ENCODE measurements at regions not wholly inside any gene's neighbourhood (a gene's known extent, or its start where the extent isn't known, plus 50 kb on each side); places are given as distances from the start of the nearest gene placed in this dataset.

GRCh38 chr5:124839371-124839998, 93.0 kb upstream of the ZNF608 start:
- H3K27me3 ChIP-seq, result no peaks in the 10 kb centered on the region
- H3K36me3 ChIP-seq, result no peaks in the 10 kb centered on the region
- H3K4me1 ChIP-seq, result peaks cover 0 to 6% of the 10 kb centered on the region in 2 donors
- no peaks in the 10 kb centered on the region for H3K9me3 ChIP-seq
- DNase-seq, result no peak
- intact Hi-C loops (cut with DNase I; ENCODE audit: low total_unique reads), result no loop called here
- TF ChIP-seq POLR2A (IDR thresholded peaks at IDR 0.05), result no peak
- TF ChIP-seq CTCF (IDR thresholded peaks at IDR 0.05), result no peak
- no peak overlapping the region for H3K27ac ChIP-seq
- no peak overlapping the region for H3K4me3 ChIP-seq

- H3K27ac ChIP-seq, result no peak overlapping the region
- H3K27me3 ChIP-seq, result no peaks in the 10 kb centered on the region
- intact Hi-C loops (cut with DNase I; ENCODE audit: low total_unique reads), result no loop called here
These were observed 95.6 kb upstream of the ZNF608 start for GRCh38 chr5:124841829-124842712.

DNA sequence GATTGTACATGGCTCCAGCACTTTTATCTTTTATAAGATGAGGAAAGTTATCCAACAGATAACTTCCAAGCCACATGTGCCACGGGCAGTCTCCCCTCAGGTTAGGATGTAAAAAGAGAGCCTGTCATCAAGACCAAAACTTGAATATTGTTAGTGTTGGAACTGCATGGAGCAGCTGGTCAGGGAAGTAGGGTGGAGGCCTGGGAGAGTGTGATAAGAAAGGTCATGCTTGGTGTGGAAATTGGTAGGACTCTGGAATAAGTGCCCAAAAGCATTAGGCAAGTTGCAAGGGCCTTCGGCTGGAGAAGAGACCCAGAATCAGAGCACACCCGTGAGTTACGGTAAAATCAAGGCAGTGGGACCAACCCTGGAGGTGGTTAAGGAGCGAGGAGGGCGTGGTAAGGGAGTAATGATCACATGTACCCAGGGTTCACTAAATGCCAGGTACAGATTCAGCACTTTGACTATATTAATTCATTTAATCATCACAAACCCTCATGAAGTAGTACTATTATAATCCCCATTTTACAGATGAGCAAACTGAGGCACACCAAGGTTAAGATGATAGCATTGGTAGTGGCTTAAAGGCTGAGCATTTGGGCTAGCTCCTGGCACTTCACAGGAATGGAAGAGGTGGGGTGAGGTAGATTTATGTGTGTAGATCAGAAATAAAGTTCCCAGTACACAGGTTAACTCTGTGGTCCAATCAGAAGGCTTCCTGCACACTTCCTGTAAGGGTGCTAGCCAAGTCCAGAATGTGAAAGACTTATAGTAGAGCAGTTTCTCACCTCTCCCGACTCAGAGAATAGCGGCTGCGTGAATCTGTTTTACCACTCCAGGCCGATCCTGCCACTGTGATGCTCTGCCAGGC, 96.5 kb upstream of the ZNF608 start:
- intact Hi-C loops (cut with DNase I; ENCODE audit: low total_unique reads), result no loop called here
- TF ChIP-seq CTCF (IDR thresholded peaks at IDR 0.05), result no peak
- no peak for TF ChIP-seq POLR2A (IDR thresholded peaks at IDR 0.05)
- no peaks in the 10 kb centered on the region for H3K27me3 ChIP-seq

More at GRCh38 chr5:124841829-124842712, 95.6 kb upstream of the ZNF608 start:
- TF ChIP-seq POLR2A (IDR thresholded peaks at IDR 0.05) (no peak), CTCF (IDR thresholded peaks at IDR 0.05) (no peak)
- H3K36me3 ChIP-seq, result no peaks in the 10 kb centered on the region
- H3K4me1 ChIP-seq, result peaks cover 0 to 6% of the 10 kb centered on the region in 2 donors
- no peaks in the 10 kb centered on the region for H3K9me3 ChIP-seq
- no peak overlapping the region for H3K4me3 ChIP-seq
- no peak for DNase-seq

GRCh38 chr5:124843596-124843899, 97.1 kb upstream of the ZNF608 start:
- Histone ChIP-seq H3K27me3 (no peaks in the 10 kb centered on the region), H3K27ac (no peak overlapping the region), H3K4me3 (no peak overlapping the region), H3K36me3 (no peaks in the 10 kb centered on the region), H3K4me1 (peaks cover 0 to 6% of the 10 kb centered on the region in 2 donors), H3K9me3 (no peaks in the 10 kb centered on the region)
- intact Hi-C loops (cut with DNase I; ENCODE audit: low total_unique reads), result no loop called here
- TF ChIP-seq POLR2A (IDR thresholded peaks at IDR 0.05) (no peak), CTCF (IDR thresholded peaks at IDR 0.05) (no peak)
- DNase-seq, result no peak

More for the DNA sequence above, 96.5 kb upstream of the ZNF608 start:
- DNase-seq, result no peak
- Histone ChIP-seq H3K9me3 (no peaks in the 10 kb centered on the region), H3K36me3 (no peaks in the 10 kb centered on the region), H3K27ac (no peak overlapping the region), H3K4me1 (peaks cover 0 to 6% of the 10 kb centered on the region in 2 donors), H3K4me3 (no peak overlapping the region)
